Erythroblast (primary cell): ENCODE measurements at regions not wholly inside any gene's neighbourhood (a gene's known extent, or its start where the extent isn't known, plus 50 kb on each side); places are given as distances from the start of the nearest gene placed in this dataset.

Experiments used
- GATA1 ChIP-seq: IDR thresholded peaks from 2 replicates; pipeline ENCODE4 v1.6.1; 2011; ENCODE audit warnings: low read depth, mild to moderate bottlenecking, control low read depth, low read length, moderate library complexity
- POLR2A ChIP-seq: IDR thresholded peaks from 2 replicates; pipeline ENCODE4 v1.6.1; 2011; ENCODE audit warnings: mild to moderate bottlenecking, low read length

- TF ChIP-seq POLR2A: no peak
- TF ChIP-seq GATA1: no peak
Observed at GRCh38 chr3:94360987-94361386, 298.1 kb downstream of the NSUN3 start.
